Type B pancreatic cell (in vitro differentiated cells): ENCODE measurements at regions not wholly inside any gene's neighbourhood (a gene's known extent, or its start where the extent isn't known, plus 50 kb on each side); places are given as distances from the start of the nearest gene placed in this dataset.

ENCODE experiments used
- DNase-seq: peaks from one replicate; pipeline ENCODE4 v3.0.0; 2021; ENCODE audit warnings: mixed read lengths; ENCODE audit not compliant: unreplicated experiment; ENCODE audit errors: extremely low spot score
- H3K27ac Mint-ChIP-seq: 2 replicates; pipeline ENCODE4 v1.8.0; 2021; ENCODE audit warnings: mild to moderate bottlenecking, mixed read lengths
- H3K27me3 Mint-ChIP-seq: 2 replicates; pipeline ENCODE4 v1.8.0; 2021; ENCODE audit warnings: mixed read lengths
- H3K36me3 Mint-ChIP-seq: 2 replicates; pipeline ENCODE4 v1.8.0; 2021; ENCODE audit warnings: mixed read lengths
- H3K4me1 Mint-ChIP-seq: one replicate; pipeline ENCODE4 v1.8.0; 2021; ENCODE audit warnings: mixed read lengths; ENCODE audit not compliant: unreplicated experiment
- H3K4me3 Mint-ChIP-seq: 2 replicates; pipeline ENCODE4 v1.8.0; 2021; ENCODE audit warnings: mild to moderate bottlenecking, mixed read lengths
- H3K9me3 Mint-ChIP-seq: 2 replicates; pipeline ENCODE4 v1.8.0; 2021; ENCODE audit warnings: mixed read lengths
- TF ChIP-seq, protein P1 (sequence below): fragments of 200-600 bp; sonication (generic); conservative IDR thresholded peaks from 2 replicates; pipeline ENCODE4 v1.5.0; 2021; ENCODE audit warnings: antibody characterized with exemption, mild to moderate bottlenecking

DNA sequence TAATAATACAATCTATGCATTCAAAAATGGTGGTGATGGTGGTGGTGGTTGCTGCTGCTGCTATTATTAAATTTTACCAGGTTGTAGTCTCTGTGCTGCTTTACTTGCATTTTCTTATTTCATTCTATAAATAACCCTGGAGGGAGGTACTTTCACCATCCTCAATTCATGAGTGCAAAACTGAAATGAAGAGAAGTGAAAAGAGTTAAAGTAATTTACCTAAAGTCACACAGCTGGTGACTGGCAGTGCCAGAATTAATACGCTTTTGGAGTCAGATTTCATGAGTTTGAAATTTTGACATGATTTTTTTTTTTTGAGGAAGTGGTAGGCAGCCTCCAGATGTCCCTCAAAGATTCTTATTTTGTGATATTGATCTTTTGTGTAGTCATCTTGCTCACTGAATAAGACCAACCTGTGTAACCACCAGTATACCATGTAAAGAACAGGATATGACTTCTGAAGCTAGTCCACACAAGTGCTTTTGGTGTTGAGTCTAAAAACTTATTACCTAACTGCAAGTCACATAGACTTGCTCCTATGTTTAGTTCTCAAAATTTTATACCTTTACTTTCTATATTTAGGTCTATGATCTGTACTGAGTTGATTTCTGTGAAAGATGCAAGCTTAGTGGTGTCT lies 218.8 kb downstream of the ZWINT start:
- no peaks in the 10 kb centered on the region for H3K27me3 Mint-ChIP-seq
- H3K4me3 Mint-ChIP-seq: no peak overlapping the region
- no peak for DNase-seq
- TF ChIP-seq, protein P1, sequence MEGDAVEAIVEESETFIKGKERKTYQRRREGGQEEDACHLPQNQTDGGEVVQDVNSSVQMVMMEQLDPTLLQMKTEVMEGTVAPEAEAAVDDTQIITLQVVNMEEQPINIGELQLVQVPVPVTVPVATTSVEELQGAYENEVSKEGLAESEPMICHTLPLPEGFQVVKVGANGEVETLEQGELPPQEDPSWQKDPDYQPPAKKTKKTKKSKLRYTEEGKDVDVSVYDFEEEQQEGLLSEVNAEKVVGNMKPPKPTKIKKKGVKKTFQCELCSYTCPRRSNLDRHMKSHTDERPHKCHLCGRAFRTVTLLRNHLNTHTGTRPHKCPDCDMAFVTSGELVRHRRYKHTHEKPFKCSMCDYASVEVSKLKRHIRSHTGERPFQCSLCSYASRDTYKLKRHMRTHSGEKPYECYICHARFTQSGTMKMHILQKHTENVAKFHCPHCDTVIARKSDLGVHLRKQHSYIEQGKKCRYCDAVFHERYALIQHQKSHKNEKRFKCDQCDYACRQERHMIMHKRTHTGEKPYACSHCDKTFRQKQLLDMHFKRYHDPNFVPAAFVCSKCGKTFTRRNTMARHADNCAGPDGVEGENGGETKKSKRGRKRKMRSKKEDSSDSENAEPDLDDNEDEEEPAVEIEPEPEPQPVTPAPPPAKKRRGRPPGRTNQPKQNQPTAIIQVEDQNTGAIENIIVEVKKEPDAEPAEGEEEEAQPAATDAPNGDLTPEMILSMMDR: no peak
- H3K4me1 Mint-ChIP-seq: no peaks in the 10 kb centered on the region
- no peak overlapping the region for H3K27ac Mint-ChIP-seq
- no peaks in the 10 kb centered on the region for H3K36me3 Mint-ChIP-seq
- H3K9me3 Mint-ChIP-seq: no peaks in the 10 kb centered on the region

DNA sequence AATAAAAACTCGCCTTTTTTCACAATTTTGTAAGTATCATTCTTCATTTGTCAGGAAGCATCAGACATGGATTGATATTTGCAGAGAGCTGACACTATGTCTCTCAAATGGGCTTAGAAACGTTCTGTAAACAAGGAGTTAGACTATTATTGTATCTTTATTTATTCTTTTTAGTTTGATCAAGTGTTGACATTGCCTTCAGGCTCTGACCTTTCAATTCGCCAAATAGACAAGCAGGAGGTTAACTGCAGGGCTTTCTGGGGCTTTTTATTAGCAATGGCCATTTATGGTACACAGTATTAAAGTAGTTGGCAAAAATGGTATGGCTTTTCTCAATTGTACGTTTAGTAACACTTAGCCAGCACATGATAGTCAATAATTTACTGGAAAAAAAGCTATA lies 221.7 kb downstream of the ZWINT start:
- Mint-ChIP-seq H3K9me3 (no peaks in the 10 kb centered on the region), H3K4me3 (no peak overlapping the region)

DNA sequence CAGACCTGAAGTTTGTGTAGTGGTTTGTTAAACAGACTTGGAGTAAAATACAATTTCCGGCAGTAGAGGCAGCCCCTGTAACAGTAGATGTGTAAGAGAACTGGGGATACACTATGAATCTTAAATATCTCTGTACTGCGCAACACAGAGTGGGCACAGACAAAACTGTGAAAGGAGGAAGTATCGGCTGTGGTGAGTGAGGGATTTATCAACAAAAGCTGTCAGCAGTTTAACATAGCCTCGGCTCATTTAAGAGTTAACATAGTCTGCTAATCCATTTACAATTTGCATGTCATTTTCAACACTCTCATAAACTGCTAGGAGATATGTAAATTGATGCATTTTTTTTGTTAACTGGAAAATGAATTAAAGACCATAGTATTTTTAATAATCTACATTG lies 225.2 kb downstream of the ZWINT start:
- Mint-ChIP-seq H3K4me1 (no peaks in the 10 kb centered on the region), H3K27me3 (no peaks in the 10 kb centered on the region), H3K9me3 (no peaks in the 10 kb centered on the region), H3K27ac (no peak overlapping the region), H3K36me3 (no peaks in the 10 kb centered on the region), H3K4me3 (no peak overlapping the region)
- DNase-seq: no peak
- TF ChIP-seq, protein P1: no peak

More for the DNA sequence above, 221.7 kb downstream of the ZWINT start:
- H3K36me3 Mint-ChIP-seq: no peaks in the 10 kb centered on the region
- DNase-seq: no peak
- H3K4me1 Mint-ChIP-seq: no peaks in the 10 kb centered on the region
- H3K27me3 Mint-ChIP-seq: no peaks in the 10 kb centered on the region
- TF ChIP-seq, protein P1: no peak
- no peak overlapping the region for H3K27ac Mint-ChIP-seq

DNA sequence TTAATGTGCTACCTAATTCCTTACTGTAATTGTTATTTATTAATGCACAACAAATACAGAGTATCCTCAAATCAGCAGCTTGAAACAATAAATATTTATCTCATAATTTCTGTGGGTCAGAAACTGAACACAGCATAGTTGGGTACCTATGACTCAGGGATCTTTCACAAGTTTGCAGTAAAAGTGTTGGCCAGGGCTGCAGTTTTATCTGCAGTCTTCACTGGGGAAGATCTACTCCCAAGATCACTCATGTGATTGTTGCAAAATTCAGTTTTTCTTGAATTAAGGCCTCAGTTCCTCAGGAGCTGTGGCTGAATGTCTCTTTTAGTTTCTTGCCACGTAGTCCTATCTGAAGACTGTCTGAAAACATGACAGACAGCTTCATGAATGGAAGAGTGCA lies 237.8 kb downstream of the ZWINT start:
- H3K36me3 Mint-ChIP-seq: no peaks in the 10 kb centered on the region
- H3K27ac Mint-ChIP-seq: no peak overlapping the region
- H3K9me3 Mint-ChIP-seq: no peaks in the 10 kb centered on the region
- DNase-seq: no peak
- TF ChIP-seq, protein P1: no peak
- no peaks in the 10 kb centered on the region for H3K27me3 Mint-ChIP-seq
- H3K4me3 Mint-ChIP-seq: no peak overlapping the region
- no peaks in the 10 kb centered on the region for H3K4me1 Mint-ChIP-seq

DNA sequence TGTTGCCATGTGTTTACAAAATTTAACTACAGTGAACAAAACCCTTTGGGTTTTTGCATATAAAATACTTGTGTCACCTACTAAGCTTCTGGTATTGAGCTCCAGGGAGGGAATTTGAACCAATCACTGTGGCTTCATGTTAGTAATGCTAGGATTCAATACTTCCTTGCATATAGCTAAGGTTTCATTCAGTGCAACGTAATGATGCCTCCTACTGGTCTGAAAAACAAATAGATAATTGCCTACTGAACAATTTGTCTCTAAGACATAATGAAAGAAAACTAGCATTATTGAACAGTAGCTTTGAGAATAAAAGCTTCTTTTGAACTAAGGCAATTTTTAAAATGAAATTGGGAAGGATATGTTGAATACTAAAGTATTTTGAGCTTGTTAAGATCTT lies 244.4 kb downstream of the ZWINT start:
- H3K9me3 Mint-ChIP-seq: no peaks in the 10 kb centered on the region
- H3K4me1 Mint-ChIP-seq: no peaks in the 10 kb centered on the region
- no peak overlapping the region for H3K4me3 Mint-ChIP-seq
- no peaks in the 10 kb centered on the region for H3K27me3 Mint-ChIP-seq
- TF ChIP-seq, protein P1: peak; percentile 49
- H3K27ac Mint-ChIP-seq: no peak overlapping the region
- DNase-seq: no peak
- no peaks in the 10 kb centered on the region for H3K36me3 Mint-ChIP-seq

DNA sequence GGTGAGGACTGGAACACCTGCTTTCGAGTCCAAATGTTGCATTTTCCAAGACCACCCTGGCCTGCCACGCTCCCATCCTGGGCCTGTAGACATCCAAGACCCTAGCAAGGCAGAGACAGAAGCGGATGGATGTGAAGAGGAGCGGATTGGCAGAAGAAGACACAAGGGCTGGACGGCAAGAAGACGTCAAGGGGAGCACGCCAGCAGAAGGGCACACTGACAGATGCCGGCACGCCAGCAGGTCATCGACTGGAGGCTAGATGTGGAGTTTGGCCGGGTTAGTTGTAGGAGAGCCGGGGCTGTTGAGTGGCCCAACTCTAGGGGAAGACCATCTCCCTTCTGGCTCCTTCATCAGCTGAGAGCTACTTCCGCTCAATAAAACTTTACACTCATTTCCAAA lies 251.6 kb downstream of the ZWINT start:
- no peak for DNase-seq
- TF ChIP-seq, protein P1: no peak
- H3K4me1 Mint-ChIP-seq: no peaks in the 10 kb centered on the region
- H3K36me3 Mint-ChIP-seq: no peaks in the 10 kb centered on the region
- no peaks in the 10 kb centered on the region for H3K27me3 Mint-ChIP-seq
- H3K4me3 Mint-ChIP-seq: no peak overlapping the region
- H3K9me3 Mint-ChIP-seq: no peaks in the 10 kb centered on the region
- no peak overlapping the region for H3K27ac Mint-ChIP-seq
